Naive thymus-derived CD8-positive, alpha-beta T cell (primary cell): ENCODE measurements at regions not wholly inside any gene's neighbourhood (a gene's known extent, or its start where the extent isn't known, plus 50 kb on each side); places are given as distances from the start of the nearest gene placed in this dataset.

ENCODE experiments used
- ATAC-seq, 2 donors: fragments of 150-1000 bp; cut with Tn5 transposase in 1 of 2; sonication (Bioruptor Pico), chemical (Tn5 transposase) in 1 of 2; 1 replicate in 1 of 2; 2 replicates in 1 of 2; pipeline ENCODE4 v1.10.0; 2021; ENCODE audit warnings: mild to moderate bottlenecking in 2 of 2, moderate library complexity in 2 of 2
- POLR2A ChIA-PET: fragments of 350-600 bp; sonication (Branson Sonifier 250); formaldehyde crosslinking; loops from one replicate; lab custom pipeline; 2021; ENCODE audit warnings: antibody characterized with exemption; lab: Charles Lee
- DNase-seq, 10 donors: peaks; one replicate each; pipeline versions ENCODE4 v3.0.0 to v3.0.0-alpha.2; 2020 to 2022
- H3K27ac Mint-ChIP-seq, 10 donors: one replicate each; pipeline ENCODE4 v1.8.0; 2020 to 2022; ENCODE audit warnings: mild to moderate bottlenecking in 10 of 10, mixed read lengths in 10 of 10, moderate library complexity in 4 of 10, inconsistent platforms in 1 of 10
- H3K27me3 Mint-ChIP-seq, 5 donors: one replicate each; pipeline ENCODE4 v1.8.0; 2021 to 2022; ENCODE audit warnings: mixed read lengths in 5 of 5
- H3K36me3 Mint-ChIP-seq, 3 donors: one replicate each; pipeline ENCODE4 v1.8.0; 2020 to 2022; ENCODE audit warnings: mixed read lengths in 3 of 3, mild to moderate bottlenecking in 2 of 3, inconsistent platforms in 1 of 3
- H3K4me1 Mint-ChIP-seq, 4 donors: one replicate each; pipeline ENCODE4 v1.8.0; 2021 to 2022; ENCODE audit warnings: mixed read lengths in 4 of 4
- H3K4me3 Mint-ChIP-seq, 10 donors: one replicate each; pipeline ENCODE4 v1.8.0; 2020 to 2022; ENCODE audit warnings: mild to moderate bottlenecking in 10 of 10, mixed read lengths in 10 of 10, moderate library complexity in 6 of 10, inconsistent platforms in 1 of 10
- H3K9me3 Mint-ChIP-seq, 9 donors: one replicate each; pipeline ENCODE4 v1.8.0; 2020 to 2022; ENCODE audit warnings: mixed read lengths in 9 of 9, mild to moderate bottlenecking in 3 of 9, inconsistent platforms in 1 of 9, moderate library complexity in 1 of 9

DNA sequence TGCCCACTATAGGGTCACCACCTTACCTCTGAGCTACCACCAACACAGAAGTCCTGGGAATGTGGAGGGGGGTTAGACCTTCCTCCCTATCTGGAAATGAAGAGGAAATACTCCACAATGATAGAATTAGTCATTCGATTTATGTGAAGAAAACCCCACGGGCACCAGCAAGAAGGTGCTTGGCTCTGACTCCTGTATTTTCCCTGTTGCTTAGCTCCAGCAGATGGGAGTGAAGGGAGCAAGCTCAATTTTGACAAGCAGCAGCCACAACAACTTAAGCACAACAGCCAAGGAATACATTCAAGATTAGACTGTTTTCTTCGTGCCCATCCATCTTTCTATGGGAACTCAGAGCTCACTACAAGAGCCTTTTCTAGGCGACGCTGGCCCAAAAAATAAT is 191.7 kb downstream of the SPTSSA start:
- no peak for ATAC-seq
- no peak for DNase-seq
- Mint-ChIP-seq H3K27ac (no peak overlapping the region), H3K36me3 (no peaks in the 10 kb centered on the region), H3K9me3 (no peaks in the 10 kb centered on the region), H3K27me3 (peaks cover 5 to 49% (median 14%) of the 10 kb centered on the region in 5 donors), H3K4me1 (no peaks in the 10 kb centered on the region), H3K4me3 (no peak overlapping the region)
- POLR2A ChIA-PET = no interaction called here

DNA sequence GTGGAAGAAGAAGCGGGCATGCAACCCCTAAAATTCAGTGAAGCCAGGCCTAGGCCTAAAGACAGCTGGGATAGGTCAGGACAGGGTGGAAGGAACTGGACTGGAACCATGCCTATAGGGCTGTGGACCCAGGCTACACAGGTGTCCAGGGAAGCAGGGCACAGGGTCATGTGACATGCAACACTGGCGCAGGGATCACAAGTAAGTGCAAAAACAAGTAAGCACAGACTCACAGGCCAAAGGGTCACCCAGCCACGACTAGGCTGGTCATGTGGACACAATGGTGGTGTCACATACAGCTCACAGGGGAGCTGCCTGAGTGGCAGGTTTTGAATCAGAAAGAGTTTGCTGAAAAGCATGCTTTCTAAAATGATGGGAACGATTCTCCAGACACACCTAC is 195.7 kb downstream of the SPTSSA start:
- Mint-ChIP-seq H3K4me3 (no peak overlapping the region), H3K9me3 (no peaks in the 10 kb centered on the region), H3K4me1 (no peaks in the 10 kb centered on the region), H3K36me3 (no peaks in the 10 kb centered on the region), H3K27me3 (peaks cover 8 to 56% (median 14%) of the 10 kb centered on the region in 5 donors), H3K27ac (no peak overlapping the region)
- DNase-seq (no peak), ATAC-seq (no peak)
- POLR2A ChIA-PET = no interaction called here

DNA sequence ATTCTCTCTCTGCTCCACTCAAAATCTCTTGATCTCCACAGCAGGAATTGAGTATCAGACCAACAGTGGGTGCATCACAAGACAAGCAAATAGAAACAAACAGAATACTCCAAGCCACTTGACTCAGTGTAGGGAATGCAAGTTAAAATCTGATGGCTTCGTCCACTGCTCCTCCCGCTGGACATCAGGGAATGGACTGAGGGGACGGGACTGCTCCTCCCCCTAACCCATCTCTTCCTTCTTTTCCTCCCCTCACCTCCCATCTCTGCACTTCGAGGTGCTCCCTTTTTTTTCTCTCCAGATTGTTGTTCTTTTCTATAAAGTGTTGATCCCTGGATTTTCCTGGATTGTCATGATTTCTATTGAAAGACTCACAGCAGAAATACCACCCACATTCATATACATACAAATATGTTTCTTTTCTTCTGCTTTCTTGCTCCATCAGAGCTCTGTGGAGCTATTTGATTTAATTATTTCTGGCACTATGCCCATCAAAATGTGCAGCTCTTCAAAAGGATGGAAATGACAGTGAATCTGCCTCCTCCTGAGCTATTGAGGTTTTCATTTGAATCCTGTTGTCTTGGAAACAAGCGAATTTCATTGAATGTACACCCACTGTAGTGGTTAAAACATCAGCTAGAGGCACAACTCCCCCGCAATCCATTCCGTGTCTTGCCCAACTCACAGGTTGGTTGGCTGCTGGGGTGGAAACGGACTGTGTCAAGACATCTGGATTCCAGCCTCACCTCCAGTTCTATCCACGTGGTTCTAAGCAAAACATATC is 199.7 kb downstream of the SPTSSA start:
- no peaks in the 10 kb centered on the region for H3K4me1 Mint-ChIP-seq
- DNase-seq (no peak), ATAC-seq (no peak)
- H3K27ac Mint-ChIP-seq = no peak overlapping the region
- H3K36me3 Mint-ChIP-seq = no peaks in the 10 kb centered on the region
- H3K27me3 Mint-ChIP-seq = peaks cover 5 to 22% (median 11%) of the 10 kb centered on the region in 5 donors
- no peaks in the 10 kb centered on the region for H3K9me3 Mint-ChIP-seq
- POLR2A ChIA-PET = no interaction called here
- no peak overlapping the region for H3K4me3 Mint-ChIP-seq

DNA sequence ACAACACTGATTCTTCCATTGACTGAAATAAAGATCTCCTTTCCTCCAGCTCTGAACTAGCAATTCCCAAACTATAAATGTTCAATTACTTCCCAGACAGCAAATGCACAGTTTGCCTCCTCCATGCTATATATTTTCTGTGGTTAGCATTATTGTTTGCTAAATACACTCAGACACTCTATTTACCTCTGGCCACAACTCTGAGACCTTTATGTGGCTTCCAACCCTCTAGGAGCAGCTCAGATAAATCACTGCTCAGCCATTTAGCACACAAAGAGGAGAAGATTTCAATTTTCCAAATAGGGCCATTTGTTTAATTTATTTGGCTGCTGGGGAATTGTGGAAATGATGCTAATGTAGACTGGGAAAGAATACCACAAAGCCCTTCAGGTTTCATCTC is 202.0 kb downstream of the SPTSSA start:
- Mint-ChIP-seq H3K36me3 (no peaks in the 10 kb centered on the region), H3K9me3 (no peaks in the 10 kb centered on the region), H3K4me1 (no peaks in the 10 kb centered on the region), H3K27ac (no peak overlapping the region), H3K4me3 (no peak overlapping the region), H3K27me3 (peaks cover 2 to 24% (median 8%) of the 10 kb centered on the region in 5 donors)
- POLR2A ChIA-PET = no interaction called here
- no peak for DNase-seq
- no peak for ATAC-seq

DNA sequence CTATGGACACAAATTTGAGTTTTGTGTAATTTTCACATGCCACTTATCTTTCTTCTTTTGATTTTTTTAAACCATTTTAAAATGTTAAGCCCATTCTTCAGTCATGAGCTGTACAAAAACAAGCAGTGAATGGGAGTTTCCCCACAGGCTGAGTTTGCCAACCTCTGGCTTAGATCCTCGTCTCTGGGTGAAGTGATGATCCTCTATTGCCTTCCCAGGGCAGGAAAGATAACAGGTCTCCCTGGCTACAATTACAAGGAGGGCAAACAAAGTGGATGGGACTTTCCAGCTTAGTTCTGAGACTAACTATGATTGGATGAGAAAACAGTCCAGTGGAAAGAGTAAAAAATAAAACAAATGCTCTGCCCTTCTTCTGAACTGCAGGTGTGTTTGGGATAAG is 203.7 kb downstream of the SPTSSA start:
- ATAC-seq (no peak), DNase-seq (no peak)
- POLR2A ChIA-PET = no interaction called here
- Mint-ChIP-seq H3K4me1 (no peaks in the 10 kb centered on the region), H3K27ac (no peak overlapping the region), H3K27me3 (peaks cover 2 to 27% (median 8%) of the 10 kb centered on the region in 5 donors), H3K4me3 (no peak overlapping the region), H3K9me3 (no peaks in the 10 kb centered on the region), H3K36me3 (no peaks in the 10 kb centered on the region)

DNA sequence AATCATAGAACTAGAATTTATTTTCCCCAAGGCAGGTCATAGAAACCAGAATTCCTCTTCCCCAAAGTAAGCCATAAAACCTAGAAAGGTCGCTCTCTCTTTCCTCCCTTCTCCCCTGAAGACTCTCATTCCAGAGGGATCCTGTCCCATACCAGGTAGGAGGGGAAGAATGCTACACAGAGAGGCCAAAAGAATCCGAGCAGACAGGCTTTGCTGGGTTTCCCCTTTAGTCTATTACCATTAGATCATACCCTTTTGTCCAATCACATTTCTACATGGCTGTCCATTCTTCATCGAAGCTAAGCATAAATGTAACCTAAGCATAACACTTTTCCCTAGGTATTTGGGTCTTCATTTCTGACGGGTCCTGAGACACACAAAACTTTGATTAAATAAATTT is 204.5 kb downstream of the SPTSSA start:
- peaks cover 2 to 27% (median 8%) of the 10 kb centered on the region in 5 donors for H3K27me3 Mint-ChIP-seq
- no peak for ATAC-seq
- no peaks in the 10 kb centered on the region for H3K9me3 Mint-ChIP-seq
- no peaks in the 10 kb centered on the region for H3K4me1 Mint-ChIP-seq
- H3K27ac Mint-ChIP-seq = no peak overlapping the region
- DNase-seq = no peak
- no peak overlapping the region for H3K4me3 Mint-ChIP-seq
- POLR2A ChIA-PET = no interaction called here
- H3K36me3 Mint-ChIP-seq = no peaks in the 10 kb centered on the region

DNA sequence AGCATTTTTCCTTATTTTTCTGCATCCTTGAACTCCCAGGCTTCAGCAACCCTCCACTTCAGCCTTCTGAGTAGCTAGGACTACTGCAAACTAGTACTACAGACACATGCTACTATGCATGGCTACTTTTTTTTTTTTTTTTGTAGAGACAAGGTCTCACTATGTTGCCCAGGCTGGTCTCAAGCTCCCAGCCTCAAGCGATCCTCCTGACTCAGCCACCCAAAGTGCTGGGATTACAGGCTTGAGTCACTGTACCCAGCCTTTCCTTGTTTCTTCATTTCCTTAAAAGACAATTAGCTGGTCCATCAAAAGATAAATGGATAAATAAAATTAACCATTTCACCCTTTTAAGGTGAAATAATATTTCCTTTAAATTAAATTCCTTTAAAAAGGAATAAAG is 205.8 kb downstream of the SPTSSA start:
- no peaks in the 10 kb centered on the region for H3K36me3 Mint-ChIP-seq
- POLR2A ChIA-PET = no interaction called here
- no peak for ATAC-seq
- H3K9me3 Mint-ChIP-seq = no peaks in the 10 kb centered on the region
- peak overlapping the region in 1 of 10 donors; percentile 71 for H3K27ac Mint-ChIP-seq
- H3K27me3 Mint-ChIP-seq = peaks cover 3 to 24% (median 4%) of the 10 kb centered on the region in 5 donors
- no peak overlapping the region for H3K4me3 Mint-ChIP-seq
- DNase-seq = no peak
- H3K4me1 Mint-ChIP-seq = no peaks in the 10 kb centered on the region

DNA sequence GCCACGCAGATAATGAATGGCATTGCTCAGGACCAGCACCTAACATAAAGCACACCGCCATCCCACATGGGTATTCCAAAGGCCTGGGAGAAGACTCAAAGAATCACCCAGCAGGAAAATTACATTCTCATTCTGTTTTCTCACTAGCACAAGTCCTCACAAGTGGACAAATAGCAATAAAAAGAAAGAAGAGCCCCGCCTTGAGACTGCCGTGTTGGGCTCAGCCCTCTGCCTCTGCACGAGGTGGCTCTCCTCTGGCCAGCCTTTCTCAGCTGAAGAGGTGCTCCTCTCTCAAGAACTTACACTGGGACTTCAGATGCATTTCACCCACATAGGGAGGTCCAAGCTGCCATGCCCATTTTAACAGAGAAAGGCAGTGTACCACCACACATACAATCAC is 207.5 kb downstream of the SPTSSA start:
- no peak for ATAC-seq
- no peaks in the 10 kb centered on the region for H3K9me3 Mint-ChIP-seq
- no peaks in the 10 kb centered on the region for H3K4me1 Mint-ChIP-seq
- H3K27ac Mint-ChIP-seq = no peak overlapping the region
- H3K36me3 Mint-ChIP-seq = no peaks in the 10 kb centered on the region
- peaks cover 0 to 22% (median 2%) of the 10 kb centered on the region in 5 donors for H3K27me3 Mint-ChIP-seq
- H3K4me3 Mint-ChIP-seq = no peak overlapping the region
- no peak for DNase-seq
- POLR2A ChIA-PET = no interaction called here

DNA sequence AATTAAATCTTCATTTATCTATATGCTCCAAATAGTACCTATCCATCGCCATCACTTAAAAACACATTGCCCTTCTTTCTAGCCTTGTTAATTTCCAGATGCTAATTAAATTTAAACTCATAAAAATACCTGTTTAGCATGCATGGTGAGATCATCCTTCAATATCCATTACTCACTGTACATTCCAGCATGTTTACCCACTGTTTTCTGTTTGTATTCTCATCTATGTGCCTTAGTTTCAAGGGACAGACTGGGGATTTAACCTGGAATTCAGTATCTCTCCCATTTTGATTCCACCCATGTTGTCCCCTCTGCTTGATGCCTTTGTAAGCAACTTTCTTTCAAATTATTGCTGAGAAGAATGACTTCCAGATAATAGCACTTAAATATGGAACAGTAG is 208.0 kb downstream of the SPTSSA start:
- Mint-ChIP-seq H3K27me3 (peaks cover 0 to 20% (median 2%) of the 10 kb centered on the region in 5 donors), H3K4me3 (no peak overlapping the region), H3K27ac (no peak overlapping the region), H3K9me3 (no peaks in the 10 kb centered on the region), H3K36me3 (no peaks in the 10 kb centered on the region), H3K4me1 (no peaks in the 10 kb centered on the region)
- POLR2A ChIA-PET = no interaction called here
- no peak for ATAC-seq
- no peak for DNase-seq

DNA sequence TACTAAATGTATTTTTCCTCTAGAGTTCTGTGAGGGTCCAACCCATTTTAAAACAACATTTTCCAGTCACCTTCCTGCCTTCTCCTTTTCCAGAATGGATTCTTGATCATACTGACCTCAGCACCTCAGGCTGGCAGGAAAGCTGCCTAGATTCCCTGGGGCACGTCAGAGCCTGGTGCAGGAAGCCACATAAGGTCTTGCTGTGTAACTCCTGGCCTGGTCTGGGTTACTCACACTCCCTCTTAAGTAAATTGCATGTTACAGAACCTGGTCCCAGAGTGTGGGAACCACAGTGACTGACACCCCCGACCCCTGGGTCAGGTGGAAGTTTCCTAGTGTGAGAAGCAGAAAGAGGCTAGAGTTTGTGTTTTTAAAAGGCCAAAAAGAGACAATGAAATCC is 209.8 kb downstream of the SPTSSA start:
- Mint-ChIP-seq H3K4me3 (no peak overlapping the region), H3K27ac (no peak overlapping the region), H3K9me3 (no peaks in the 10 kb centered on the region), H3K4me1 (no peaks in the 10 kb centered on the region), H3K36me3 (no peaks in the 10 kb centered on the region), H3K27me3 (peaks cover 0 to 12% (median 2%) of the 10 kb centered on the region in 5 donors)
- DNase-seq = no peak
- POLR2A ChIA-PET = no interaction called here
- no peak for ATAC-seq

DNA sequence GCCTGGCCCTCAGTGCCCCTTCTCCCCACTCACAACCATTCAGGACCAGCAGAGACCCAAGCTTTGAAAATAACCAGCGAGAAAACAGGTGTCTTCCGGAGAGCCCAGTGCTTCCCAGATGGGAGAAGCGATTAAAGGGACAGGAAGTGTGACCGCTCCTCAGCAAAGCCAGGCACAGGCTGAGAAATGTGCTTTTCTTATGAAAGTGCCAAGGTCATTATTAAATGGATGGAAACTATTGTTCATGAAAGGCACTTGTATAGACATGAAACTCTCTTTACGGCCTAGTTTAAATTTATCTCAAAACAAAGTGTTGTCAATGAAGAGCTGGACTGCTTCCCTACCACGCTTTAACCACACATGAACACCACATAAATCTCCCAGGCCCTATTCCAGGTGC is 210.4 kb downstream of the SPTSSA start:
- DNase-seq (no peak), ATAC-seq (no peak)
- POLR2A ChIA-PET = no interaction called here
- no peak overlapping the region for H3K27ac Mint-ChIP-seq
- H3K36me3 Mint-ChIP-seq = no peaks in the 10 kb centered on the region
- no peaks in the 10 kb centered on the region for H3K4me1 Mint-ChIP-seq
- H3K9me3 Mint-ChIP-seq = no peaks in the 10 kb centered on the region
- H3K27me3 Mint-ChIP-seq = peaks cover 0 to 12% (median 2%) of the 10 kb centered on the region in 5 donors
- no peak overlapping the region for H3K4me3 Mint-ChIP-seq

DNA sequence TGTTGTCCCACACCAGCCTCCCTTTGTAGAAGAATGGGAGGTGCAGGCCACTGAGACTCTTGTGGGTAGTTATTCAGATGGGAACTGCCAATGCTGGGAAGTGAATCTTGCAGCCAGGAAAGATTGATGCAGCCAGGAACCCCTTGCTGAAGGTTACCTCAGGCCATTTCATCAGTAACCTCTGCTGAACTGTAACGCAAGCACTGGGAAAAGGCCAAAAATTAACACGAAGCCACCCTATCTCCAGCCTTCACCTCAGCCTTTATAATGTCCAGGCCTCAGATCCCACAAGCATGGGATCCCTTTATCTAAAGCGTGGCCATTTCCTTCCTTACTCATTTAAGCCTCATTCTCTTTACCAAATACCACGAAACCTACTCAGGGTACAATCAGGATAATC is 211.1 kb downstream of the SPTSSA start:
- H3K27ac Mint-ChIP-seq = no peak overlapping the region
- no peaks in the 10 kb centered on the region for H3K4me1 Mint-ChIP-seq
- POLR2A ChIA-PET = no interaction called here

DNA sequence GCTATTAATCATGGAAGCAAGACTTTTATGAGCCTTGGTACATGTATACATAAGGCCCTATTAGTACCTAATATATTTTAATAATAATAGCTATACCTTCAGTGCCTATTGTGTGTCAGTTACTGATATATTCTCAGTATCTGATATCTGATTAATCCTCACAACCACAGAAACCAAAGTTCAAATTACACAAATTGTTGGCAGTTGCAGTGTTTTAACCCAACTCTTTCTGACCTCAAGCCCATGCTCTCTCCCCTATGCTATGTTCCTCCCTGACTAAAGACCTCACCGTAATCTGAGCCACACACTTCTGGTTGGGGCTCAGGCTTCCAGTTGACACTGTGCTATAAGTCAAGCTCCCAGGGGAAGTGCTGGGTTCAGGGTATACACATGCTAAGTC is 214.4 kb downstream of the SPTSSA start:
- DNase-seq (no peak), ATAC-seq (no peak)
- Mint-ChIP-seq H3K9me3 (no peaks in the 10 kb centered on the region), H3K4me3 (no peak overlapping the region), H3K27ac (no peak overlapping the region), H3K4me1 (no peaks in the 10 kb centered on the region), H3K36me3 (no peaks in the 10 kb centered on the region), H3K27me3 (peaks cover 7 to 22% (median 17%) of the 10 kb centered on the region in 5 donors)
- POLR2A ChIA-PET = no interaction called here

More for the DNA sequence above, 211.1 kb downstream of the SPTSSA start:
- H3K4me3 Mint-ChIP-seq = no peak overlapping the region
- no peaks in the 10 kb centered on the region for H3K9me3 Mint-ChIP-seq
- no peak for DNase-seq
- H3K36me3 Mint-ChIP-seq = no peaks in the 10 kb centered on the region
- H3K27me3 Mint-ChIP-seq = peaks cover 5 to 17% (median 7%) of the 10 kb centered on the region in 5 donors
- no peak for ATAC-seq

DNA sequence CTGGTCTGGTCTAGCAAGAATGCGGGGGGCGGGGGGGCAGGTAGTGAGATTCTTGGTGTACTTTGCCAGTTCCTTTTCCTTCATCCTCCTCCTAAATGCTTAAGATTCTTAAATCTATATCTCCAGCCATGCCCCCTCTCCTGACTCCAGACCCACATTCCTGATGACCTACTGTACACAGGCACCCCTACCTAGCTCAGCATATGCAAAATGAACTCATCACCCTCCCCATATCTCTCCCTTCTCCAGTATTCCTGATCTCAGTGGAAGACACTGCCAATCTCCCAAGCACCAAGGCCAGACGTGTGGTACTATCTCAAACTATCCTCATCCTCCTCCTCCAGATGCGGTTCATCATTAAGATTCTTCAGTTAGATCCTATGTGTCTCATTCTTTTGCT is 215.8 kb downstream of the SPTSSA start:
- Mint-ChIP-seq H3K27me3 (peaks cover 14 to 27% (median 19%) of the 10 kb centered on the region in 5 donors), H3K9me3 (no peaks in the 10 kb centered on the region), H3K4me1 (peaks cover 0 to 2% (median 0%) of the 10 kb centered on the region in 4 donors), H3K4me3 (no peak overlapping the region), H3K27ac (no peak overlapping the region), H3K36me3 (no peaks in the 10 kb centered on the region)
- ATAC-seq = no peak
- DNase-seq = no peak
- POLR2A ChIA-PET = no interaction called here
